HG02938 (cell line): ENCODE measurements at regions not wholly inside any gene's neighbourhood (a gene's known extent, or its start where the extent isn't known, plus 50 kb on each side); places are given as distances from the start of the nearest gene placed in this dataset.
"Not testable (repeated sequence)": the region's sequence is repeated elsewhere in the genome, so short reads cannot be mapped to it uniquely, and the experiment has no call there.

Experiments
- ATAC-seq: cut with Tn5 transposase; IDR thresholded peaks from one replicate; pipeline ENCODE4 v1.9.1; 2021; ENCODE audit warnings: mild to moderate bottlenecking, moderate library complexity; ENCODE audit not compliant: unreplicated experiment

DNA sequence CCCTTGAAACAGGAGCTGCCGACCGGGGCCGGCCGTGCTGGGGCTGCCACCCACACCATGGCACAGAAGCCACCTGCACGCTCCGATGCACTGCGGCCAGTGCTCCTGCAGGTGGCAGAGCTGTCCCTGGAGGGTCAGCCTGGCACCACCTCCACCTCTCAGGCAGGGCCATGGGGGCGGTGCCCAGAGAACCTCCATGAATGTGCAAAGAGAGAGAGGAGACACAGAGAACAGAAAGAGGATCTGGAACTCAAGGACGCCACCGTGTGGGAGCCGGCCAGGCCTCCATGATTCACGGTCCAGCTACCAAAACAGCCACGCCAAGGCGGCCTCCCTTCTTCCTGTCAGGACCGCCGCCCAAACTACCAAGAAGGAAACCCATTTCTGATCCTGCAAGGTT, 5397.7 kb upstream of the TPTE start:
- ATAC-seq, result not testable (repeated sequence)

DNA sequence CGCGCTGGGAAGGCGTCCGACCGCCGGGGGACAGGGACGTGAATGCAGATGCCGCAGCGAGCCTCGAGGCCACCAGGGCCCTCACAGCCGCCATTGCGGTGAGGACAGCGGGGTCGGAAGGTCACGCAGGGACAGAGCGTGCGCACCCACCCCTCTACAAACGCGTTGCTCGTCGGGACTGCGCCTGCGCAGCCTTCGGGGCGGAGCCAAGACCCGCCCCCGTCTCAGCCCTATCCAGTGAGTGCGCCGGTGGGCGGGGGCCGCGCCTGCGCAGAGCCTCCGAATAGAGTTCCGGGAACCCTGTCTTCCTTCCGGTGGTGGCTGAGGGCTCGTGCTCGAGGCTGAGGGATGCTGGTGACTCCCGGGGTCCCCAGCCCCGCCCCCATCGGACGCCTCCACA, 5393.1 kb upstream of the TPTE start:
- ATAC-seq, result peak; percentile 93

DNA sequence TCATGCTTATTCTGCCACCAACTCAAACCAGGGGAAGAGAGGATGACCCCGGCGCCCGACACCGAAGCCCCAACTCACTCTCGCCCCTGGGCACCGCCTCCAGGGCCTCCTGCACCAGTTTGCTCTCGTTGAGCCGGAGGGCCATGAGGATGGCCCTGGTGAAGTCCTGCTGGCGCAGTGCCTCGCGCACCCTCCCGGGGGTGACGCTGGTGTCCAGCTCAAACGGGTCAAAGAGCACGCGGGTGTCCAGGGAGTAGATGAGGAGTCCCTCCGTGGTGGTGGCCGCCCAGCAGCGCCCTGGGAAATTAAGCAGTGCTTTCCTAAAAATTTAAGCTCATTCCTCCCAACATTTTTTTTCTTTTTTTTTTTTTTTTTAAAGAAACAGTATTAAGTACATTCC, 5387.6 kb upstream of the TPTE start:
- not testable (repeated sequence) for ATAC-seq

DNA sequence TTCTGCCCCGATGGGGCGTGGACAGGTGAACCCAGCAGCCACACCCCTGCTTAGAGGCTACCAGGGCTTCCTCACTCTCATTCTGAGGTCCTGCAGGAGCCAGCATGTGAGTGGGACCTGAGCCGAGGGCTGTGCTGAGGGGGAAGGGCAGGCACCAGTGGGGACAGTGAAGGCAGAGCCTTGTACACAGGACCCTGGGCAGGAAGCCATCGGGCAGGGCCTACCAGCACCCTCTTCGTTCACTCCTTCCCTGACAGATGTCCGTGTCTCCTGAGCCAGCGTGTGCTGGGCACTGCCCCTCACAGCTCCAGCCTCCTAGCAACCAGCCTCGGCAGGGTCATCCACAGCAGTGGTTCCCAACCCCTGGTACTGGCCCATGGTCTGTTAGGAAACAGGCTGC, 5385.0 kb upstream of the TPTE start:
- ATAC-seq, result not testable (repeated sequence)

DNA sequence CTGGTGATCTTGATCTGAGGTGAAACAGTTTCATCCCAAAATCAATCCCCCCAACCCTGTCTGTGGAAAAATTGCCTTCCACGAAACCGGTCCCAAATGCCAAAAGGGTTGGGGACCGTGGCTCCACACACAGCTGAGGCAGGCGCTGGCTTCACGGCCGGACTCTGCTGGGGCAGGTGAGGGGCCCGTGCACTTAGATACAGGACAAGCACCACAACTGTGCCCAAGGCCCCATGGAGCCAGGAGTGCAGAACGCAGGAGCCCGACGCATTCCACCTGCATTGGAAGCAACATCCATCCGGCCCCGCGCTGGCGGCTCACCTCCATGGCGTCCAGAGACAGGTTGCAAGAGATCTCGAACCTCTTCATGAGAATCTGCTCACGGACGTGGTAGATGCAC, 5384.4 kb upstream of the TPTE start:
- ATAC-seq, result not testable (repeated sequence)

DNA sequence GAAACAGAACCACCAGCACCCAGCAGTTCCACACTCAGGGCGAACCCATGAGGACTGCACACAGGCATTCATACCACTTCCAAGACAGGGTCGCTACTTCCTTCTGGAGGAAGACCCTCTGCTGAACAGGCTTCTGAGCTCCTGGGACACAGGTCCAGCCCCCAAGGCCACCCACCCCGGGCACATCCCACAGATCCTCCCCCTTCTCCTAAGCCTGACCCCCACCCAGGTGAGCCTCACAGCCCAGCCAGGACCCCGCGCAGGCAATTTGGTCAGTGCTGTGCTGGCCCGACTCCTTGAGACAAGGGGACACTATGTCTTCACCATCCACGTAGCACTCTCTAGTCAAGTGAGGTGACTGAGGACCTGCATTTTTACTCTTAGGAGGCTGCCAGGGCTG, 5382.7 kb upstream of the TPTE start:
- ATAC-seq, result not testable (repeated sequence)

DNA sequence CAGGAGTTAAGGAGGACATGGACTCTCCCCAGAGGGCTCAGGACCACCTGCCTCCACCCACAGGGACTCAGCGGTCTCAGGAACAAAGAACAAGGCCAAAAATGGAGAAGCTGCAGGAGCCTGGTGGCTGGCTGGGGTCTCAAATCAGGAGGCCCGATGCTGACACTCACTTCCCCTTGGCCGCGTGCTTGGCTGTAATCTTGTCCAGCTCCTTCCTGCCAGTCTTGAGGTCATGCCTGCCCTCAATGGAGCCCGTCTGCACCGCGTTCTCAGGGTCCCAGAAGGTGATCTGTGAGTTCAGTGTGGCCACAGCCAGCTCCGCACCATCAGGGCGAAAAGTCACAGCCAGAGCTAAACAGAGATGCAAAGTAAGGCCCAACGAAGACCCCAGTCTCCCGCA, 5381.9 kb upstream of the TPTE start:
- ATAC-seq, result not testable (repeated sequence)

DNA sequence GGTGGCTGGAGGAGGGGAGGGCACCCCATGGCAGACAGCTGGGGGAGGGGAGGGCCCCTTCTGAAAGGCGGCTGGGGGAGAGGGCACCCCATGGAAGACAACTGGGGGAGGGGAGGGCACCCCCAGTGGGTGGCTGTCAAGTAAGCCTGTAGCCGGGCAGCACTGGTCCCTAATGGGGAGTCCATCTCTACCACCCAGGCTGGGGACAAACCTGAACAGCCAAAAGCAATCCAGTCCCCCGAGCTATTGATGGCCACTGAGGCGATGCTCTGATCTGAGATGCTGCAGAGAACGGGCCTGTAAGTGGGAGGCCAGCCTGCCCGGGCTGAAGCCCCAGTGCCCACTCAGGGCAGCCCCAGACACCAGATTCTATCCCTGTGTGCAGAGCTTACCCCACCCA, 5378.4 kb upstream of the TPTE start:
- ATAC-seq, result not testable (repeated sequence)

DNA sequence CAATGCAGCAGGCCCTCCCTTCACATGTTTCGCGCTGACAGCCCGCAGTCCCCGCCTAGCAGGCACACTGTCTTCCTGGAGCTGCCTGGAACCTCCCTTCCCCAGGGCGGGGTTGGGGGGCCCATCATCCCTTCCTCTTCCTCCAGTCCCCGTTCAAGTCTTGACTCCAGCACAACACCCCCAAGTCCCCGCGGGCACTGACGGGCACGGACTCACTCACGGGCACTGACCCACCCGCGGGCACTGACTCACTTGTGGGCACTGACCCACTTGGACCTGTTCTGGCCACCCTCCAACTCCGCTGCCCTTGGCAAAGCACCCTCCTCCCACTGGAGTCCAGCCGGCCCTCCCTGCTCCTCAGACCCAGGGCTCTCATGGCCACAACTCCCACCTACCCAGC, 5376.7 kb upstream of the TPTE start:
- not testable (repeated sequence) for ATAC-seq

DNA sequence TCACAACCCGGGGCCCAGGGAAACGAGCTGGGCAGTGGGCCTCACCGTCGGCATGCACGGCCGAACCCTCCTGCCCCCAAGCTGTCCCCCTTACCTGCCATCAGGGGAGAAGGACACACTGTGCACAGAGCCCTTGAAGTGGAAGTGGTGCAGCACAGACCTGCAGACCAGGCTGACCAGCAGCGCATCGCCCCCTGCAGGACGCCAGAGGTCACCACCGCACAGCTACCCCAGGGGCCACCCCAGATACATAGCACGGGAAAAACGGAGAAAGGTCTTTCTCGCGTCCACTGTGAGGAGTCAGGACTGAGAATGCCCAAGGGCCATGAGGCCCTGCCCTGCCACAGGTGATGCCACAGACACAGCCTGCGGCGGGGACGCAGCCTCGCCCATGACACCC, 5373.7 kb upstream of the TPTE start:
- not testable (repeated sequence) for ATAC-seq

DNA sequence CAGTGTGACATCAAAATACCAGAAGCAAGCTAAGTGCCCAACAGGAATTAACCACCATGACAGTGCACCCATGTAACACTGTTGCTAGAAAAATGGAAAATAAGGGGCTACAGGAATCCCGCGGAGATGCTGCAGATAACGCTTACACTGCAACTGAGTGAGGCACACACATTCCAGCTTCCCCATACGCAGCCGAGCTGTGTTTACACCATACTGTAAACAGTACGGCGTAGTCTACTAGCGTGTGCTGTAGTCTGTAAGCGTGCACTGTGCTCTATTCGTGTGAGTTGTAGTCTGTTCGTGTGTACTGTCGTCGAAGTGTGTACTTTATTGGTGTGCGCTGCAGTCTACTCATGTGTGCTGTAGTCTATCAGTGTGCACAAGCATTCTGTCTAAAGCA, 5372.2 kb upstream of the TPTE start:
- ATAC-seq, result not testable (repeated sequence)

DNA sequence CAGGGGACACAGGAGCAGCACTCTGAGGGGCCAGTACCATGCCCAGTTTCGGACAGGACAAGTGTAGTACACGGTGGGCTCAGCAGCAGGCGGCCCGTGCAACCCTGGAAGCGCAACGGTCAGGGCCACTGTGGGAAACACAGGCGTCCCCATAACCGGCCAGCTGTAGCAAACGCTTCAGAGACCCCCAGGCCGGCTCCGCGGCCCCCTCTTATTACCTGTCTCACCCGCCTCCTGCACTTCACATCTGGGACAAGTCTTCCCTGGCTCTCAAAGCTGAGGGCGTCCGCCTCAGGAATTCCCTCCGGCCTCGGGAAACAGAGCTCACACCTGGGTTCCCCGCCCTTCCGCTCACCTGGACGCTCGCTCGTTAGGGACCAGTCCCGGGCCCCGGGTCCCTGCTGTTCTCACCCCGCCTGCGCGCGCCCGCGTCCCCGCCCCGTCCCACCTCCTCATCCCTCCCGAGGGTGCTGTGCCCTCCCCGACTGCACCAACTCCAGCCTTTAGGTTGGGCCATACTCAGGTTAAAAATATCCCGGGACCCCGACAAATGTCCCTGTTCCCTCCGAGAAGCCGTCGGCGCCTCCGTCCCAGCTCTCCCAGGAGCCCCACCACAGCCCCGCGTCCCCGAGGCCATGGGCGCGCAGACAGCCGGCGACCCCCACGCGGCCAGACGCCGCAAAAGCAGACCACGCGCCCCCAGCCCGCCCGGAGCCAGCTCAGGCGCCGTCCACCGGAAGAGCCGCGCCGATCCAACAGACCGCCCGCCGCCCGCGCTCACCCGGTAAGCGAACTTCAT, 5367.3 kb upstream of the TPTE start:
- not testable (repeated sequence) for ATAC-seq

DNA sequence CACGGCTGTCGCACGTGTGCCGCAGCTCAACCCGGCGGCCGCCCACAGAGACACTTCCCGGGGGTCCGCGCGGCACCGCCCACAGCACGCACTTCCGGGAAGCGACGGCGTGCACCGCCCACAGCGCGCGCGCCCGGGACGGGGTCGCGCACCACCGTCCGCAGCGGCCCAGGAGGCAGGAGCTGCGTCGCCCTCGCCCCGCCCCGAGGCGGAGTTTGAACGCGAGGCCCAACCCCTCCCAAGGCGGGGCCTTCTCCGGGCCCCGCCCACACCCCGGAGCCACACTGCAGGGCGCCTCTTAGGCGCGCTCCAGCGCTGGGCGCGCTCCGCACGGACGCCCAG, 5366.8 kb upstream of the TPTE start:
- ATAC-seq, result peak; percentile 93

DNA sequence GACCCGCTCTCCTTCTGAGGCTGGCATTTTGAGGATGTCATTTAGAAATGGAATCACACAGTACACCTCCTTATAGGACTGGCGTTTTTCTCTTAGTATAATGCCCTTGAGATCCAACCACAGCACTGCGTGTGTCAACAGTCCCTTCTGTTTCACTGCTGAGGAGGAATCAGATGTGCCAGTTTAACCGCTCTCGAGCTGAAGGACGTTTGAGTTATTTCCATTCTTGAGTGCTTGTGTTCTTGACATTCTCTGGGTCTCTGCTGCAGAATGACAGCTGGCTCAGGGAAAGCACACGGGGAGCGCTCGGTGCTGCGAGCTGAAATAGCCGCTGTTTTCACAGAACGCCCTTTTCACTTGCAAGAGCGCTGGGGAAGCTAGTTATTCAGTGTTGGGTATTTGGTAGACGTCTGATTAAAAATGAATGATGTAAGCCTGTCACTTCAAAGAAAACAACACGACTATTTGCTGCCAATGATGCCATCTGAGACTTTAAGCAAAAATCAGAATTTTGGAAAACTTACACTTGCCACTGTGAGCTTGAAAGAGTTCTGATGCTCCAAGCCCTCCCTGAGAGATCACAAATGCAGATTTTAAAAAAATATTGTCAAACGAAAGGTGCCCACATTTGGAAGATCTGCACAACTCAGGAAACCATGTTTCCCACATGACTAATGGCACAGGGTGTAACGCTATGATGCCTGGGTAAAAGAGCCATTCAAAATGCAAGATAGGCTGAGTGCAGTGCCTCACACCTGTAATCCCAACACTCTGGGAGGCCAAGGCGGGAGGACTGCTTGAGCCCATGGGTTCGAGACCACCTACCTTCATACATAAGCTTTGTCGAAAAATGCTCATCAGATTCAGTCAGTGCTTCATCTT, 5358.4 kb upstream of the TPTE start:
- not testable (repeated sequence) for ATAC-seq

DNA sequence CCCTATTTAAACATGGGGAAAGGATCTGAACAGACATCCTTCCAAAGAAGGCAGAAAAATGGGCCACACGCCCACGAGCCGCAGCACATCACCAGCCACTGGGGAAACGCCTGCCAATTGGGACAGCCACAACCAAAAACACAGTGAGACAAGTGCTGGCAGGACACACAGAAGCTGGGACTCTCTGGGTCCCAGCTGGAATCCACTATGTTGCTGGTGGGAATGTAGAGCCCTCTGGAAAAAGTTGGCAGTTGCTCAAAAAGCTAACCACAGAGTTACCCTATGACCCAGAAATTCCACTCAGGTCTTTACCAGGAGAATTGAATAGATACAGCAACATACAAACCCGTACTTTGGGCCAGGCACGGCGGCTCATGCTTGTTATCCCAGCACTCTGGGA, 5355.6 kb upstream of the TPTE start:
- not testable (repeated sequence) for ATAC-seq
